GM12878 (cell line): ENCODE measurements at regions not wholly inside any gene's neighbourhood (a gene's known extent, or its start where the extent isn't known, plus 50 kb on each side); places are given as distances from the start of the nearest gene placed in this dataset.

Source experiments
- ATAC-seq: fragments of 200-7000 bp; cut with Tn5 transposase; 3 replicates; pipeline ENCODE4 v1.9.1; 2020; ENCODE audit warnings: mild to moderate bottlenecking, moderate library complexity
- BruUV-seq: library from RNA; stranded (reverse); fragments of 400-500 nt; replicated peaks from 2 replicates; lab custom pipeline; 2021; lab: Mats Ljungman, UMichigan
- CTCF ChIA-PET: fragments of 300-600 bp; sonication (Branson Sonifier 250); formaldehyde crosslinking; extraction: SDS; loops from one replicate; lab custom pipeline; 2021; ENCODE audit warnings: inconsistent platforms; lab: Yijun Ruan, JAX
- POLR2A ChIA-PET: fragments of 350-600 bp; formaldehyde crosslinking; extraction: SDS; loops from one replicate; lab custom pipeline; 2021; ENCODE audit warnings: inconsistent platforms; lab: Charles Lee
- RAD21 ChIA-PET: fragments of 300-600 bp; sonication (Branson Sonifier 250); formaldehyde crosslinking; loops from one replicate; lab custom pipeline; 2023; ENCODE audit warnings: antibody characterized with exemption; ENCODE audit not compliant: unreplicated experiment; lab: Charles Lee
- SMC1A ChIA-PET: fragments of 300-600 bp; sonication (Branson Sonifier 250); formaldehyde crosslinking; loops from one replicate; lab custom pipeline; 2023; ENCODE audit not compliant: unreplicated experiment, uncharacterized antibody; lab: Charles Lee
- DNase-seq: peaks from one replicate; pipeline ENCODE4 v3.0.0-alpha.2; 2011; ENCODE audit warnings: low read depth, low spot score
- FAIRE-seq: peaks from 3 replicates; lab custom pipeline; 2011; peaks lifted over from hg19 to GRCh38; lab: Jason Lieb, UNC
- H2AFZ ChIP-seq: 2 replicates; pipeline ENCODE4 v1.6.0; 2011; ENCODE audit warnings: low read depth, low read length, control low read depth; ENCODE audit not compliant: control insufficient read depth
- H3K27ac ChIP-seq: 2 replicates; pipeline ENCODE4 v1.5.1; 2011; ENCODE audit warnings: control low read depth; ENCODE audit not compliant: control insufficient read depth, insufficient read depth
- H3K27me3 ChIP-seq, 2 experiments: replicated peaks in 1 of 2; 2 replicates each; pipeline versions ENCODE4 v1.6.0 to v1.6.1; 2011; ENCODE audit warnings: low read length in 1 of 2; ENCODE audit not compliant: control insufficient read depth in 2 of 2, insufficient read depth in 2 of 2
- H3K36me3 ChIP-seq, 2 experiments: 2 replicates each; pipeline ENCODE4 v1.5.1; 2011; ENCODE audit warnings: low read length in 1 of 2; ENCODE audit not compliant: control insufficient read depth in 2 of 2, insufficient read depth in 2 of 2
- H3K4me1 ChIP-seq: 2 replicates; pipeline ENCODE4 v1.6.1; 2011; ENCODE audit warnings: mild to moderate bottlenecking, low read length, moderate library complexity, mixed read lengths; ENCODE audit not compliant: control insufficient read depth, insufficient read depth
- H3K4me2 ChIP-seq: 2 replicates; pipeline ENCODE4 v1.6.0; 2011; ENCODE audit warnings: control low read depth; ENCODE audit not compliant: control insufficient read depth, insufficient read depth
- H3K4me3 ChIP-seq: fragments of 200-600 bp; sonication (generic); 2 replicates; pipeline ENCODE4 v1.5.1; 2016
- H3K79me2 ChIP-seq: 2 replicates; pipeline ENCODE4 v1.6.0; 2011; ENCODE audit warnings: low read length; ENCODE audit not compliant: control insufficient read depth, insufficient read depth
- H3K9ac ChIP-seq: 2 replicates; pipeline ENCODE4 v1.8.0; 2011; ENCODE audit warnings: low read length, control low read depth, mixed read lengths; ENCODE audit not compliant: control insufficient read depth, insufficient read depth
- H3K9me3 ChIP-seq: replicated peaks from 3 replicates; pipeline ENCODE4 v1.5.1; 2011; ENCODE audit warnings: mild to moderate bottlenecking, low read length; ENCODE audit not compliant: control insufficient read depth, insufficient read depth
- H4K20me1 ChIP-seq: 2 replicates; pipeline ENCODE4 v1.6.0; 2011; ENCODE audit not compliant: control insufficient read depth, insufficient read depth
- BCL3 ChIP-seq: IDR thresholded peaks from 2 replicates; pipeline ENCODE4 v1.6.1; 2011; ENCODE audit warnings: borderline replicate concordance, low read depth, mild to moderate bottlenecking, moderate library complexity, low read length; ENCODE audit not compliant: insufficient read depth, poor library complexity, severe bottlenecking
- HDAC2 ChIP-seq: fragments of 200-600 bp; sonication (generic); IDR thresholded peaks from 2 replicates; pipeline ENCODE4 v1.6.1; 2017
- MXI1 ChIP-seq: fragments of 150-350 bp; IDR thresholded peaks from 2 replicates; pipeline ENCODE4 v1.6.1; 2011; ENCODE audit warnings: low read depth, mild to moderate bottlenecking, inconsistent platforms, low read length, improper control_type of control experiment
- PML ChIP-seq: IDR thresholded peaks from 2 replicates; pipeline ENCODE4 v1.6.1; 2012; ENCODE audit warnings: low read length, inconsistent platforms
- POLR2AphosphoS2 ChIP-seq: IDR thresholded peaks from 2 replicates; pipeline ENCODE4 v1.6.1; 2011; ENCODE audit warnings: low read depth, mild to moderate bottlenecking, low read length, improper control_type of control experiment, moderate library complexity
- RFX5 ChIP-seq: IDR thresholded peaks from 2 replicates; pipeline ENCODE4 v1.6.1; 2011; ENCODE audit warnings: low read depth, low read length, improper control_type of control experiment
- SPI1 ChIP-seq: IDR thresholded peaks from 2 replicates; pipeline ENCODE4 v1.6.1; 2011; ENCODE audit warnings: low read depth, mild to moderate bottlenecking, low read length, moderate library complexity, borderline replicate concordance; ENCODE audit not compliant: insufficient read depth
- ZBTB33 ChIP-seq: fragments of 450-650 bp; IDR thresholded peaks from 2 replicates; pipeline ENCODE4 v1.6.1; 2017; ENCODE audit warnings: mild to moderate bottlenecking
- ZZZ3 ChIP-seq: IDR thresholded peaks from 2 replicates; pipeline ENCODE4 v1.6.1; 2011; ENCODE audit warnings: low read depth; ENCODE audit not compliant: control insufficient read depth, insufficient read length
- WGBS: methylation state at CpG from one replicate; pipeline ENCODE4 v1.1.6; 2016; ENCODE audit warnings: low lambda C conversion rate; ENCODE audit not compliant: insufficient replicate concordance, insufficient coverage; ENCODE audit errors: missing lambda C conversion rate; 5-methylcytosine and 5-hydroxymethylcytosine counted together
- in situ Hi-C: fragments of 300-500 bp; cut with MboI; formaldehyde crosslinking; loops from 9 replicates; pipeline ENCODE4 v1.14.3; 2018; ENCODE audit warnings: mixed read lengths
- intact Hi-C: fragments of 100-400 bp; cut with micrococcal nuclease; formaldehyde crosslinking; loops from one replicate; pipeline ENCODE4 v1.14.2; 2022; ENCODE audit not compliant: unreplicated experiment

GRCh38 chr14:44778604-44779003 lies 183.1 kb downstream of the KLHL28 start:
- Histone ChIP-seq H3K9me3 (no peaks in the 10 kb centered on the region), H2AFZ (no peak overlapping the region), H3K4me3 (no peak overlapping the region), H3K9ac (no peak overlapping the region), H3K27me3 (no peaks in the 10 kb centered on the region), H3K4me1 (no peaks in the 10 kb centered on the region), H3K36me3 (no peaks in the 10 kb centered on the region)
- FAIRE-seq (no peak), DNase-seq (no peak)
- ChIA-PET SMC1A (no interaction called here), POLR2A (no interaction called here)
- intact Hi-C loops, result no loop called here
- BruUV-seq, result no TSS peak
- TF ChIP-seq POLR2AphosphoS2, result no peak
- peak; percentile 45; the same call in 1 of the 2 replicates for TF ChIP-seq SPI1
- TF ChIP-seq, all 136 proteins: peak for 1
- 0% methylated on average over 2 of the region's 2 CpGs for WGBS
- Histone ChIP-seq H4K20me1 (no peaks in the 10 kb centered on the region), H3K27ac (no peak overlapping the region), H3K4me2 (no peak overlapping the region), H3K79me2 (no peaks in the 10 kb centered on the region)
- ATAC-seq, result peak; percentile 58
- ChIA-PET CTCF (no interaction called here), RAD21 (no interaction called here)
- in situ Hi-C loops, result no loop called here

GRCh38 chr14:44777584-44777983 lies 184.2 kb downstream of the KLHL28 start:
- TF ChIP-seq HDAC2 (no peak), BCL3 (no peak), ZZZ3 (no peak), PML (no peak), RFX5 (no peak), ZBTB33 (no peak), MXI1 (no peak)
- in situ Hi-C loops (no loop called here), intact Hi-C loops (no loop called here)
- Histone ChIP-seq H3K9me3 (no peaks in the 10 kb centered on the region), H3K36me3 (no peaks in the 10 kb centered on the region), H3K9ac (no peak overlapping the region), H3K4me2 (no peak overlapping the region), H3K27ac (no peak overlapping the region), H3K79me2 (no peaks in the 10 kb centered on the region), H2AFZ (no peak overlapping the region), H3K27me3 (no peaks in the 10 kb centered on the region), H3K4me3 (no peak overlapping the region), H4K20me1 (no peaks in the 10 kb centered on the region), H3K4me1 (no peaks in the 10 kb centered on the region)
- SMC1A ChIA-PET, result no interaction called here
- BruUV-seq, result no TSS peak
- FAIRE-seq (no peak), ATAC-seq (no peak), DNase-seq (no peak)
- WGBS, result 19% methylated on average over 5 of the region's 5 CpGs
- CTCF ChIA-PET, result no interaction called here
- POLR2A ChIA-PET, result no interaction called here
- RAD21 ChIA-PET, result no interaction called here
